NCI-H82 (cell line): ENCODE measurements at regions not wholly inside any gene's neighbourhood (a gene's known extent, or its start where the extent isn't known, plus 50 kb on each side); places are given as distances from the start of the nearest gene placed in this dataset.

Source experiments
- DNase-seq: peaks from one replicate; lab custom pipeline; 2025; lab: John Stamatoyannopoulos, UW

GRCh38 chr3:139870000-139870675, 64.8 kb upstream of the CLSTN2 start:
- no peak for DNase-seq

- DNase-seq, result no peak
These were observed 66.2 kb upstream of the CLSTN2 start for GRCh38 chr3:139868773-139869172.

- no peak for DNase-seq
These were observed 86.3 kb upstream of the CLSTN2 start for GRCh38 chr3:139848660-139849059.

- no peak for DNase-seq
These were observed 88.3 kb upstream of the CLSTN2 start for GRCh38 chr3:139846729-139847128.

GRCh38 chr3:139839659-139840058, 95.3 kb upstream of the CLSTN2 start:
- no peak for DNase-seq

GRCh38 chr3:139839014-139839413, 96.0 kb upstream of the CLSTN2 start:
- no peak for DNase-seq

- no peak for DNase-seq
These were observed 96.6 kb upstream of the CLSTN2 start for GRCh38 chr3:139838269-139838957.

- DNase-seq, result no peak
These were observed 98.1 kb upstream of the CLSTN2 start for GRCh38 chr3:139836698-139837464.

- DNase-seq, result no peak
These were observed 98.9 kb upstream of the CLSTN2 start for GRCh38 chr3:139835830-139836683.

GRCh38 chr3:139832998-139833397, 102.0 kb upstream of the CLSTN2 start:
- no peak for DNase-seq

GRCh38 chr3:139830817-139831216, 104.2 kb upstream of the CLSTN2 start:
- peak; percentile 67 for DNase-seq

- no peak for DNase-seq
These were observed 107.2 kb upstream of the CLSTN2 start for GRCh38 chr3:139827833-139828232.

- no peak for DNase-seq
These were observed 110.1 kb upstream of the CLSTN2 start for GRCh38 chr3:139824864-139825263.

- DNase-seq, result no peak
These were observed 120.3 kb upstream of the CLSTN2 start for GRCh38 chr3:139814646-139815045.

GRCh38 chr3:139811331-139811730, 123.7 kb upstream of the CLSTN2 start:
- DNase-seq, result no peak

GRCh38 chr3:139808201-139808600, 126.8 kb upstream of the CLSTN2 start:
- peak; percentile 64 for DNase-seq

- no peak for DNase-seq
These were observed 125.5 kb upstream of the NMNAT3 start for GRCh38 chr3:139803294-139803693.

- no peak for DNase-seq
These were observed 120.1 kb upstream of the NMNAT3 start for GRCh38 chr3:139797724-139798343.

GRCh38 chr3:139794469-139795265, 116.9 kb upstream of the NMNAT3 start:
- DNase-seq, result peak; percentile 16

- DNase-seq, result no peak
These were observed 115.6 kb upstream of the NMNAT3 start for GRCh38 chr3:139793408-139793807.

GRCh38 chr3:139780593-139780992, 102.8 kb upstream of the NMNAT3 start:
- DNase-seq, result peak; percentile 71
